Stimulated activated effector memory CD8-positive, alpha-beta T cell treated with anti-CD3 and anti-CD28 coated beads, Interleukin-12 subunit alpha, Interleukin-12 subunit beta, amount 100 ng/mL, for 72 hours (primary cell): ENCODE measurements at regions not wholly inside any gene's neighbourhood (a gene's known extent, or its start where the extent isn't known, plus 50 kb on each side); places are given as distances from the start of the nearest gene placed in this dataset.

ENCODE experiments used
- ATAC-seq: fragments of 150-1000 bp; cut with Tn5 transposase; 2 replicates; pipeline ENCODE4 v1.10.0; 2021
- DNase-seq, 2 donors: peaks; one replicate each; pipeline ENCODE4 v3.0.0; 2021 to 2022; ENCODE audit warnings: low spot score in 2 of 2
- H3K27ac Mint-ChIP-seq: one replicate; pipeline ENCODE4 v1.8.0; 2022; ENCODE audit warnings: mild to moderate bottlenecking, mixed read lengths
- H3K36me3 Mint-ChIP-seq: one replicate; pipeline ENCODE4 v1.8.0; 2022; ENCODE audit warnings: mild to moderate bottlenecking, mixed read lengths
- H3K4me1 Mint-ChIP-seq: one replicate; pipeline ENCODE4 v1.8.0; 2022; ENCODE audit warnings: mixed read lengths
- H3K4me3 Mint-ChIP-seq: one replicate; pipeline ENCODE4 v1.8.0; 2022; ENCODE audit warnings: mild to moderate bottlenecking, mixed read lengths
- H3K9me3 Mint-ChIP-seq: one replicate; pipeline ENCODE4 v1.8.0; 2022; ENCODE audit warnings: mixed read lengths

DNA sequence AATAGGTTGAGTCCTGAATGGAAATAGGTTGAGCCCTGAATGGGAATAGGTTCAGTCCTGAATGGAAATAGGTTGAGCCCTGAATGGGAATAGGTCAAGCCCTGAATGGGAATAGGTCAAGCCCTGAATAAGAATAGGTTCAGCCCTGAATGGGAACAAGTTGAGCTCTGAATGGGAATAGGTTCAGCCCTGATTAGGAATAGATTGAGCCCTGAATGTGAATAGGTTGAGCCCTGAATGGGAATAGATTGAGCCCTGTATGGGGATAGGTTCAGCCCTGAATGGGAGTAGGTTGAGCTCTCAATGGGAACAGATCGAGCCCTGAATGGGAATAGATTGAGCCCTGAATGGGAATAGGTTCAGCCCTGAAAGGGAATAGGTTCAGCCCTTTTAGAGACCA is 590.8 kb upstream of the ADAMTS16 start:
- Mint-ChIP-seq H3K4me3 (no peak overlapping the region), H3K4me1 (no peaks in the 10 kb centered on the region), H3K9me3 (peaks cover 18% of the 10 kb centered on the region), H3K36me3 (no peaks in the 10 kb centered on the region), H3K27ac (no peak overlapping the region)
- no peak for ATAC-seq
- DNase-seq = no peak

GRCh38 chr5:4551034-4551433 is 589.1 kb upstream of the ADAMTS16 start:
- Mint-ChIP-seq H3K4me1 (no peaks in the 10 kb centered on the region), H3K36me3 (no peaks in the 10 kb centered on the region), H3K4me3 (no peak overlapping the region), H3K27ac (no peak overlapping the region), H3K9me3 (peaks cover 13% of the 10 kb centered on the region)
- DNase-seq = no peak
- no peak for ATAC-seq

DNA sequence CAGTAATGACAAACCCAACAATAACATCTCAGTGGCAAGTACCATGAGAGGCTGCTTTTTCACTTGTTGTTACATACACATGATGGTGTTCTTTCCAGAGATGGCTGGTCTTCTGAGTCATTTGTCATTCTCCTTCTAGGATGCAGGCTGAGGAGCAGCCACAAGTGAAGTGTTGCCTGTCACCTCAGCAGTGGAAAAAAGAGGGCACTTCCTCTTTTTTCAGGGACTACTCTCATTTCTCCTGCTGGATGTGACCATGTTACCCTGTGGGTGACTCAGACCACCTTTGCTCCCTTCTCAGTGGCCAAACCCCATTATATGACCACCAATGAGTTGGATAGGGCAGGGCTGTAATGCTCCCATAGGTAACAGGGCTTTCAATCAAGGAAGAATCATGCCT is 587.0 kb upstream of the ADAMTS16 start:
- DNase-seq = no peak
- H3K36me3 Mint-ChIP-seq = no peaks in the 10 kb centered on the region

GRCh38 chr5:4553978-4554377 is 586.2 kb upstream of the ADAMTS16 start:
- Mint-ChIP-seq H3K4me1 (no peaks in the 10 kb centered on the region), H3K27ac (no peak overlapping the region), H3K4me3 (no peak overlapping the region), H3K9me3 (peaks cover 15% of the 10 kb centered on the region), H3K36me3 (no peaks in the 10 kb centered on the region)
- ATAC-seq (no peak), DNase-seq (no peak)

More for the DNA sequence above, 587.0 kb upstream of the ADAMTS16 start:
- Mint-ChIP-seq H3K4me1 (no peaks in the 10 kb centered on the region), H3K27ac (no peak overlapping the region), H3K4me3 (no peak overlapping the region), H3K9me3 (peaks cover 12% of the 10 kb centered on the region)
- ATAC-seq = no peak

DNA sequence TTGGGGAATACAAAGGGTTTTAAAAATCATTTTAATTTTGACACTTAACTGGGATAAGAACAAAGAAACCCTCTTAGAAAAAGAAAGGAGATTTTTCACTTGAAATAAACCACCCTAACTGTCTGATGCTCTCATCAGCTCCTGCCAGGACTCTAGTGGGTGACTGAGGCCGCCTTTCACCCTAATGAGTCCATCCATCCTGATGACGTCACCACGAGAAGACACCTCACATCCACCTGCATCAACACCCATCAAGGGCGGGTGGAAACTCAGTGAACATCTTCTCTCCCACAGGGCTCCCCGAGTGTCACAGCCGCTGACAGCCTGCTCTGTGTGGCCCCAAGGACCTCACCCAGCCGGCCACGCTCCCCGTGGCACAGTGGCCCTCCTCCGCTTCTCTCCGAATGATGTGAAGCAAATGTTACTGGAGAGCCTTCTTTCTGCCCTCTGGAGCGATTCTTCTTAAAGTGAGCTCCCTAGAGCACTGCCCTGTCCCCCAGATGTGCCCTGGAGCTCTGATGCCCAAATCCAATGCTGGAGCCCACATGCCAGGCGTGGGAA is 584.3 kb upstream of the ADAMTS16 start:
- Mint-ChIP-seq H3K4me3 (no peak overlapping the region), H3K27ac (no peak overlapping the region), H3K36me3 (no peaks in the 10 kb centered on the region), H3K9me3 (peaks cover 18% of the 10 kb centered on the region), H3K4me1 (no peaks in the 10 kb centered on the region)
- ATAC-seq = no peak
- no peak for DNase-seq

GRCh38 chr5:4561403-4561802 is 578.7 kb upstream of the ADAMTS16 start:
- peaks cover 35% of the 10 kb centered on the region for H3K9me3 Mint-ChIP-seq
- DNase-seq (no peak), ATAC-seq (no peak)
- no peak overlapping the region for H3K4me3 Mint-ChIP-seq
- no peak overlapping the region for H3K27ac Mint-ChIP-seq
- no peaks in the 10 kb centered on the region for H3K4me1 Mint-ChIP-seq
- no peaks in the 10 kb centered on the region for H3K36me3 Mint-ChIP-seq

DNA sequence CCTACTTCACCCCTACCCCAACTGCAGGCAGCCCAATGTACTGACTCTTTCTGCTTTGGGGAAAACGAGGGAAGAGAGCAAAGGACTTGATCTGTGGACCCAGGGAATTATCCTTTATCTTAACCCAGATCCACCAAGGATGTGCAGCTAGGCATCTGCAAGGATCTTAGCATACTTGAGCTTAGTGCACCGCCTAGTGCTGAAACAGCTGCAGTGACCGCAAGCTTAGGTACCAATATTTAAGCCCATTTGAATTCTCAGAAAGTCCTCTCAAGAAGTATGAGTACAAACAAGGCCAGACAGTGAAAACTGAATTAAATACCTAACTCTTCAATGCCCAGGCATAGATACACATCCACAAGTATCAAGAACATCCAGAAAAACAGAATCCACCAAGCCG is 576.7 kb upstream of the ADAMTS16 start:
- H3K27ac Mint-ChIP-seq = no peak overlapping the region
- no peaks in the 10 kb centered on the region for H3K36me3 Mint-ChIP-seq
- no peak for DNase-seq
- H3K4me3 Mint-ChIP-seq = no peak overlapping the region
- peaks cover 35% of the 10 kb centered on the region for H3K9me3 Mint-ChIP-seq
- no peaks in the 10 kb centered on the region for H3K4me1 Mint-ChIP-seq
- no peak for ATAC-seq

GRCh38 chr5:4570047-4570995 is 569.8 kb upstream of the ADAMTS16 start:
- H3K4me1 Mint-ChIP-seq = no peaks in the 10 kb centered on the region
- H3K4me3 Mint-ChIP-seq = no peak overlapping the region
- ATAC-seq (no peak), DNase-seq (no peak)
- H3K9me3 Mint-ChIP-seq = peaks cover 17% of the 10 kb centered on the region
- H3K27ac Mint-ChIP-seq = no peak overlapping the region
- no peaks in the 10 kb centered on the region for H3K36me3 Mint-ChIP-seq

DNA sequence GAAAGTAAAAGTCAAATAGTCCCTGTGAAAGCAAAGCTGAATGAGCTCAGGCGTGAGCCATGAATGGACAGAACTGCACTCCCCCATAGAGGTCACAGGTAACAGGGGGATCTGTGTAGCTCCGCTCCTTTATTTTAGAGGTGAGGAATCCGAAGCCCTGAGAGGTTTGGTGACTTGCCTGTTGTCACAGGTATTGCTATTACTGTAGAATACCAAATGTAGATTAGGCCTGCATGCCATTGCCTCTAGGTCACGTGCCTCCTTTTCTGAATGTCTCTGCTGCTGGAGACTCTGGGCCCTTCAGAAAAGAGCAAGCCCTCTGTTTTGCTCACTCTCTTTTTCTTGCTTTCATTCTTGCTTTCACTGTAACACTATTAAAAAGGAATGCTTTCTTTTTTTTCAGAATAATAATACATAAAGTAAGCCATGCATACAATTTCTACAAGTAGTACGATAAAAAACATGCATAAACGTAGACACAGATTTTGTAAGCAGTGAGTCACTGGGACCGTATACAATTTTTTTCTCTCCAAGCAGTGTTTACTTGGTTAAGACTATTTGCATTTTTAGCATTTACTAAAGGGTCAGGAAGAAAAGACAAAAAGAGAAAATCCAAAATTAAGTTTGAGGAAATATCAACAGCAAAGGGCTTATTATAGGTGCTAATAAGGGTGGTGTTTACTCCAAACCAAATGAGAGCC is 568.7 kb upstream of the ADAMTS16 start:
- no peaks in the 10 kb centered on the region for H3K36me3 Mint-ChIP-seq
- no peak for ATAC-seq
- H3K27ac Mint-ChIP-seq = no peak overlapping the region
- H3K4me1 Mint-ChIP-seq = no peaks in the 10 kb centered on the region
- H3K4me3 Mint-ChIP-seq = no peak overlapping the region
- DNase-seq = no peak
- H3K9me3 Mint-ChIP-seq = peaks cover 13% of the 10 kb centered on the region

DNA sequence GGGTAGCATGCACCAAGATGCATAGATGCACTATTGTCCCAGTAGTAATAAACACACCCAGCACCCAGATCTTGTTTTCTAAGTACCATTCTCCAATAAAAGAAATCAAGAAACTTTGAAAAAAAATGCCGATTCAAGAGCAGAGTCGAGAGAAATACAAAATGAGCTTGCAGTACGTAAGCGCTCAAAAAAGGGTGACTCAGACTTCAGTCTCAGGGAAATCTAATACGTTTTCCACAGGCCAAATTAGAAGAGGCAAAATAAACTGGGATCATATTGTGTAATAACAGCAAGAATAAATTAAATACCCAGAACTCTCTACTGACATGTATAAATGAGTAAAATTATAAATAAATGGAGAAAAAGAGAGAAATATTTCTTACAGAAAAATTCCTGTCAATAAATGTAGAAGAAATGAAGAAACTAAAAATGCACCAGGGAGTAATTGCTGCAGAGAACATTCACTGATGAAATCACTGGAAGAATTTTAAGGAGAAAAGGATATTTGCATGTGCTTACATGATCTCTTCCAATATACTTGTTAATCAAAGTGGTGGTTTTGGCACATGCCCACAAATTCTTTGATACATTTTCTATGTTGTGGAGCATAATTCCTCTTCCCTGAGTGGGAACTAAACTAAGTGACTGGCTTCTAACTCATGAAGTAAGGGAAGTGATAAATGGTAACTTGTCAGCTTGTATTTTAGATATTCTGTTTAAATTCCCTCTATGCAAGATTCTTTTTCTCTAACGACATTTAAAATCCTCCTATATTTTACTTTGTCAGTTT is 567.6 kb upstream of the ADAMTS16 start:
- no peak for DNase-seq
- no peaks in the 10 kb centered on the region for H3K4me1 Mint-ChIP-seq
- ATAC-seq = no peak

DNA sequence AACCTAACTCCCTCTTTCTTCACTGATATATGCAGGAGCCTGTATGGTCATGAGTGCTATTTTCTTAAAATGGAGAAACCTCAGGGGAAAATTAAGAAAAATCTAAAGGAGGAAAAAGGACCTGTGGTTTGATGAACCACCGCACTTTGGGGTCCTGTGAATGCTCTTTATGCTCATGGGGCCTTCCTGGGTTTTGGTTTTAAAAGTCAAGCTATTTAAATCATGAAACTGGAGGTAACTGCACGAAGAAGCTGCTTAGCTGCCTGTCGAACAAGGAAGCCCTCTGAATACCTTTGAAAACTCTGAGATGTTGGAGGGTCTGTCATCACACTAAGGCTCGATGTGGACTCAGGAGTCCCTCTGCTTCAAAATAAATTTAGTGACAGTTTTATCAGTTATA is 564.5 kb upstream of the ADAMTS16 start:
- H3K4me3 Mint-ChIP-seq = no peak overlapping the region
- no peak overlapping the region for H3K27ac Mint-ChIP-seq
- DNase-seq (no peak), ATAC-seq (no peak)
- peaks cover 11% of the 10 kb centered on the region for H3K9me3 Mint-ChIP-seq
- no peaks in the 10 kb centered on the region for H3K4me1 Mint-ChIP-seq
- no peaks in the 10 kb centered on the region for H3K36me3 Mint-ChIP-seq

More for the DNA sequence above, 567.6 kb upstream of the ADAMTS16 start:
- no peaks in the 10 kb centered on the region for H3K36me3 Mint-ChIP-seq
- no peak overlapping the region for H3K4me3 Mint-ChIP-seq
- peaks cover 13% of the 10 kb centered on the region for H3K9me3 Mint-ChIP-seq
- H3K27ac Mint-ChIP-seq = no peak overlapping the region

- Mint-ChIP-seq H3K4me3 (no peak overlapping the region), H3K27ac (no peak overlapping the region), H3K4me1 (no peaks in the 10 kb centered on the region), H3K9me3 (peaks cover 8% of the 10 kb centered on the region), H3K36me3 (no peaks in the 10 kb centered on the region)
- ATAC-seq = no peak
- no peak for DNase-seq
Measured at GRCh38 chr5:4576161-4576748, 563.9 kb upstream of the ADAMTS16 start.

GRCh38 chr5:4576908-4577307 is 563.2 kb upstream of the ADAMTS16 start:
- ATAC-seq = no peak
- no peak for DNase-seq
- no peak overlapping the region for H3K27ac Mint-ChIP-seq
- no peaks in the 10 kb centered on the region for H3K4me1 Mint-ChIP-seq
- H3K4me3 Mint-ChIP-seq = no peak overlapping the region
- no peaks in the 10 kb centered on the region for H3K36me3 Mint-ChIP-seq
- peaks cover 8% of the 10 kb centered on the region for H3K9me3 Mint-ChIP-seq

DNA sequence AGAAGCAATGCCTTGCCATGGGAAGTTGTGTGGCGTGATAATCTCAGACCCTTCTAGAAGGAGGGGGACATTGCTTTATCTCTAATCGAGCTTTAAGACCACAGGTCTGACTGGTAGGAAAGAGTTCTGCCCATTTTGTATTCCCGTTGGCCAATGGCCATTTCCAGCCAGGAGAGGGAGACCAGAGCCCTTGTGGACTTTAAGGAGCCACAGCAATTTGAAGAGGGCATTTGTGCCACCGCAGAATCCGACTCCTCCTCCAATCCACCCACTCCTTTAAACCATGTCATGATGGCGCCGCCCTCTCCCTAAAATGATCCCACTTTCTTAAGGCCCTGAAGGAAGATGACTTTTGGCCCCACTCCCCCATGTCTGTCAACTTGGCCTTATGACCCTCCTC is 560.5 kb upstream of the ADAMTS16 start:
- Mint-ChIP-seq H3K4me1 (no peaks in the 10 kb centered on the region), H3K4me3 (no peak overlapping the region), H3K27ac (no peak overlapping the region), H3K36me3 (no peaks in the 10 kb centered on the region), H3K9me3 (peaks cover 9% of the 10 kb centered on the region)
- no peak for DNase-seq
- no peak for ATAC-seq

DNA sequence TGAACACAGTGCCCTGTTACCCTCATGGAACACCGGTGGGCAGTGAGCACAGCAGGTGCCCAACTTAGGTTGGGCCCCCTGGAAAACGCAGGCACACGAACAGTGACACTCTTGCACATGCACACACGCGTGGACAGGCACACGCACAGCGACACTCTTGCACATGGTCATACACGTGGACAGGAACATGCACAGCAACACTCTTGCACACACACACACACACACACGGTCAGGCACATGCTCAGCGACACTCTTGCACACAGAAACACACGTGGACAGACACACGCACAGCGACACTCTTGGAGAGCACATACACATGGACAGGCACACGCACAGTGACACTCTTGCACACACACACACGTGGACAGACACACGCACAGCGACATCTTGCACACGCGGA is 559.4 kb upstream of the ADAMTS16 start:
- Mint-ChIP-seq H3K36me3 (no peaks in the 10 kb centered on the region), H3K9me3 (peaks cover 9% of the 10 kb centered on the region), H3K4me3 (no peak overlapping the region), H3K4me1 (no peaks in the 10 kb centered on the region), H3K27ac (no peak overlapping the region)
- DNase-seq (no peak), ATAC-seq (no peak)
